HG03439 (cell line): ENCODE measurements at regions not wholly inside any gene's neighbourhood (a gene's known extent, or its start where the extent isn't known, plus 50 kb on each side); places are given as distances from the start of the nearest gene placed in this dataset.

Experiments
- ATAC-seq: cut with Tn5 transposase; IDR thresholded peaks from one replicate; pipeline ENCODE4 v1.9.1; 2021; ENCODE audit warnings: mild to moderate bottlenecking, moderate library complexity; ENCODE audit not compliant: unreplicated experiment

DNA sequence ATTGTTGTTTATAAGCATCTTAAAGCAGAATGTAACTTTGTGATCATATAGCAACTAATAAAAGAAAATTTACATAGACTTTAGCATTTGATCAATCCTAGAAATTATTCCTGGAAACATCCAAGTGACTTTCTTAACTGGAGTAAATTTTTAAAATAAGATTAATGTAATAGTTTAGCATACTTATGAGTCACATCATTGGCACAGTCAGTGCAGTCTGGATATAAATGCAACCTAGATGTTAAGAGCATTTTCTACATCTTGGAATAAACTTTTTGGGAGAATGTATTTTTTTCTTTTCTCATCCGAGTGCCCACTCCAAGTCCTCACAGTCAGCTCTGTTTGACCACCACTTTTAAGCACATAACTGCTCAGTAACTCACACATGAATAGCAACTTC is 324.6 kb upstream of the PLSCR5 start:
- no peak for ATAC-seq

DNA sequence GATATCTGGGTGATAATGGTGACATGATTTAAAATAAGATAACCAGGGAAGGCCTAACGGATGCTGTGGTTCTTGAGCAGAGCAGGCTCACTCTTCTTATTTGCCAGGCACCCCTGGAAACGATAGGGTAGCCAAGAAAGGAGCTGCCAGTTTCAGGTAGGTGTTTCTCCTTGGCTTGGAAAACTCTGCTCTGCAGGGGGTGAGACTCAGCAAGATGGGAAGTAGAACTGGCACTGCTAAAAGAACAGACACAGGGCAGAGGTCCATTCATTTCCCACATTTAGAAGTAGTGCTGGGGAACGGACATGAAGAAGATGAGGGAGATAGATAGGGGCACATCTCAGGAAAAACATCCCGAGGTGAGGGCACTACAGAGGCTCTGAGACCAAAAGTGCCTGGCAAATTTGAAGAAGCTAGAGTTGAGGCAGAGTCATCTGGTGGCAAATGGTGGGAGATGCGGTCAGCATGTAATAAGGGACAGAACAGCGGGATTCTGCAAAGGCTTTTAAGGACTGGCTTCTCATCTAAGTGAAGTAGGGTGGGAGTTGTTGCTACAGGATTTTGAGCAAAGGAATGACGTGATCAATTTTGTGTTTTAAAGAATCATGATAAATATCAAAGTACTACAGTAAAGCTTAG is 323.4 kb upstream of the PLSCR5 start:
- ATAC-seq: no peak

- ATAC-seq: no peak
Measured at GRCh38 chr3:146921693-146922092, 316.5 kb upstream of the PLSCR5 start.

GRCh38 chr3:146914409-146914808 is 309.3 kb upstream of the PLSCR5 start:
- ATAC-seq: no peak

- no peak for ATAC-seq
Measured at GRCh38 chr3:146912241-146913015, 307.3 kb upstream of the PLSCR5 start.

DNA sequence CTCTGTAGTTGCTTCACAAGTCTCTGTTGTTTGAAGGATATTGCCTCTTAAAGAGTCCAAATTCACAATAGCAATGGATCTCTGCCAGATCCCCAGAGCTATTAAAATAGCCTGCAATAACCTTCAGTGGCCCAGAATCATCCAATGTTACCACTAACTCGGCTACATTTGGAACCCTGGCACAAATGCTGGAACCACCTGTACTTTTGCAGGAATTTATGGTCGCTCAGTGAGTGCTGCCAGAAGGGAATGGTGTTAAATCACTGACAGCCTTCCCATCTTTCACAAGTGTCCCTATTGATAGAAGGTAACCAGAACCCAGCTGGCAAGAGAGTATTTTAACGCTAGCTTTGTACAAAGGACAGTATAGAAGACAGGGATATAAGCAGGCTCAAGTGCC is 298.8 kb upstream of the PLSCR5 start:
- no peak for ATAC-seq

GRCh38 chr3:146899171-146899570 is 294.0 kb upstream of the PLSCR5 start:
- no peak for ATAC-seq

GRCh38 chr3:146896711-146897110 is 291.6 kb upstream of the PLSCR5 start:
- ATAC-seq: no peak

DNA sequence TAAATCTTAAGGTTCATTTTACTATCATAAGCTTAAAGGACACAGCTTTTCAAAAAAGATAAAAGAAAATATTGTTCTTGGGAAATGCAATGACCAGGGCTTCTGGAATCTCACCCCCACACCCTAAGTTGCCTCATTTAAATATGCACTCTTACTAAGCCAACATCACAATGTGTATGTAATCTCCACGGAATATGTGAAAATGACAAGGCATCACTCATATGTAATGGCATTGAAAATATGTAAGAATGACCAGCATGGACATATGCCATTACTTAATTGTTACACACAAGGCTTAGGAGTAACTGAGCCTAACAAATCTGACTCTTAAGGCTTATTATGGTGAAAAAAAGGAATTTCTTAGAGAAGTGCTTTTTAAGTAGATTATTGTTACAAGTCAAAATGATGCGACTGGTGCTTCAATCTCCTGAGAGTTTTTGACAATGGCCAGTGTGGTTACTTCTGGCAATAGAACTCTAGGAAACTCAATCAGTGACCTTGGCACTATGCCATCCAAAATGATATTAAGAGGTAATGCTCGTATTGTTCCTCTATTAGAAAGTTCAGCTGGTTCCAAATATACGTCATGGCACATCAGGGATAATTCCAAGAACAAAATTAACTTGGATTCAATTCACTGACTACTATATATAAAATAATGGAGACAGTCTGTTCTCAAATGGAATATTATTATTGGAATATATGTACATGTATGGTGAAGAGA is 290.0 kb upstream of the PLSCR5 start:
- no peak for ATAC-seq

DNA sequence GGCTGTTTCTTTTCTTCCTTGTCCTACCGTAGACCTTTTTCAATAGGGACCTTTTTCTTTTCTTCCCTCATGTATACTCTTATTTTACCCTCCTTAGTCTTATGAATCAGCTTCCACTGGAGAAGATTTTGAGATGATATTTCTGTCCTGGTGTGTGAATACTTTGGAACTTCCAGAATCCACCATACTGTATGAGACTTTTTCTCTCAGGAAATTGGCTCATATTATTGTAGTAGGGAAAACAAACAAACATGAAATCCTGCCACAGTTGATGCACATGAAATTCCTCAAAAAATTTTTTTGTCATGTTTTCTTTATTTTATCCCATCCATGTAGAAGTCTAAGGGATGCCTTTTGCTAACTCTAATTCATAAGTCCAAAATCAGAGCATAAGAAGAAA is 289.3 kb upstream of the PLSCR5 start:
- no peak for ATAC-seq

- no peak for ATAC-seq
Measured at GRCh38 chr3:146892041-146892440, 286.9 kb upstream of the PLSCR5 start.

- no peak for ATAC-seq
Measured at GRCh38 chr3:146889626-146890025, 284.5 kb upstream of the PLSCR5 start.

GRCh38 chr3:146888176-146888575 is 283.0 kb upstream of the PLSCR5 start:
- ATAC-seq: no peak

DNA sequence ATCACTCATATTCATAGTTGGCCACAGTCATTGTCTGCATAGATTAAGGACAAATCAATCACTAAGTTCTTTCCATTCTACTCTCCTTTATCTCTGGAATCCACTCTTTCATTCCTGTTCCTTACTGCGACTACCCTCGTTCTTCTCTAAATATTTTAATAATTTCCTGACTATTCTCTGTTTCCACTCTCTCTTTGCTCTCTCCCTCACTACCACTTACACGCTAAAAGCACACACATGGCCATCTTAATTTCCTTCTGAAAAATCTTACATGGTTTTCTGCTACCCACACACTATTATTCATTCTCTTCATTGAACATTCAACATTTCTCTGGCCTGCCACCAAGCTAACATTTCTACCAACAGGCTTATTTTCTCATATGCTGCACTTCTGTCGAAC is 279.6 kb upstream of the PLSCR5 start:
- no peak for ATAC-seq

DNA sequence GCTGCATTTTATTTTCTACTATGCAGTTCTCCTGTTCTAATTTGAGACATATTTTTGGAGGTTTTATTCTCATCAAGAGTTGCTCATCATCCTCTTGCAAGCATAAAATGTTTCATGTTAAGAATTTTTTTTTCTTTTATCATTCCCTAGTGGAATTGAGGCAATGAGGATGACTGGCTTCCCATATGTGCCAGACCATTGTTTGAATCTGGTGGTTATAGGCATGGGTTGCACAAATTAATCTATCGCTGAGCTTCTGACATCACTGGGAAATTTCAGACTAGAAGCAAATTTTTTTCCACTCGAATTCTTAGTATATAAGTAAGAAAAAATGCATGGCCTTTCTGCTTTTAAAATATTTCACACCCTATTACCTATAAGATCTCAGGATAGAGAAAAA is 279.1 kb upstream of the PLSCR5 start:
- no peak for ATAC-seq

GRCh38 chr3:146883288-146883687 is 278.1 kb upstream of the PLSCR5 start:
- ATAC-seq: no peak

DNA sequence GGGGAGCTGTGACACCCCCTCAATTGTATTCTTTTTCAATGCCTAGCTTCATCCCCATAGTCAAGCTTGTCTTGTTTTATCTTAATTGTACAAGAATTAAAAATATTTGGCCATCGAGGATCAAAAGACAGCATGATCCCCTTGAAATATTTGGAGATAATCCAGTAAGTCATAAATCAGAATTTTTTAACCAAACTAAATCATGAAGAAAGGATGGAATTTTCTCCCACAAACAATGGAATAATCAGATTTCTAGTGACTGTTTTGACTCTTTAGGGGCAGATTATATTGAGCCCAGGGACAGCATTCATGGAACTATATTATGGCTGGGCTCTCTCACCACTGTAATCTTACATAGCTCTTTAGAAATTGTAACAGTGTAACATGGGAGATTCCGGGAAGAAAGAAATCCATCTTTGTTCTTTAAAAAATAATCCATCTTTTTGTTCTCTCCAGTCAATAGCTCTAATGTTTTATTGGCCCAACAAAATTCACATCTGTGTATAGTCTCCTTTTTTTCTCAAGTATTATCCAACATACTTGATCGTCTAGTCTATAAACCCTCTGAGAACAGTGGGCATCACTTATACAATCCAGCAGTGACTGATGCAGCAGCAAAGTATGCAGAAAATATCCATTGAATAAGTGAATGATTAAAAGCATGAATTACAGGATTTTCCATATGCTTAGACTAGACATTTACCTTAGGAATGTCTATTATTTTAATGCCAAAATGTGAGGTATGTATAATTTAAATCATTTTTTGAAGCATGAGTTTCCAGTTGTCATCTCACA is 277.0 kb upstream of the PLSCR5 start:
- no peak for ATAC-seq

DNA sequence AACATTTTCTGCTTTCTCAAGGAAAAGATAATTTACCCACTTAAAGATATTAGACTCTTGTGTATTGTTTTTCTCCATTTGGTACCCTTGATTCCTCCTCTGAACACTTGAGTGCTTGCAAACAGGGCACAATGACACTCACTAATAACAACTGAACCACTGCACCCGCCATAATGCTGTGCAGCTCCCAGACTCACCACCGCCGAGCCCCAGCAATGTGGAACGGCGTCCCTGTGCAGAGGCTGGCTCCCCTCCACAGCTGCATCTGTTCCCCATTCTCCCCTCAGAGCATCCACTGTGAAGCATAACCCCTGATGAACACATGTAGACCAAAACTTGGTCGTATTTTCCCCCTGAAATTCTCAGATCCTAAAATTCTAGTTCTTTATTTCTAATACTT is 276.2 kb upstream of the PLSCR5 start:
- ATAC-seq: no peak

GRCh38 chr3:146873748-146874147 is 268.6 kb upstream of the PLSCR5 start:
- no peak for ATAC-seq

DNA sequence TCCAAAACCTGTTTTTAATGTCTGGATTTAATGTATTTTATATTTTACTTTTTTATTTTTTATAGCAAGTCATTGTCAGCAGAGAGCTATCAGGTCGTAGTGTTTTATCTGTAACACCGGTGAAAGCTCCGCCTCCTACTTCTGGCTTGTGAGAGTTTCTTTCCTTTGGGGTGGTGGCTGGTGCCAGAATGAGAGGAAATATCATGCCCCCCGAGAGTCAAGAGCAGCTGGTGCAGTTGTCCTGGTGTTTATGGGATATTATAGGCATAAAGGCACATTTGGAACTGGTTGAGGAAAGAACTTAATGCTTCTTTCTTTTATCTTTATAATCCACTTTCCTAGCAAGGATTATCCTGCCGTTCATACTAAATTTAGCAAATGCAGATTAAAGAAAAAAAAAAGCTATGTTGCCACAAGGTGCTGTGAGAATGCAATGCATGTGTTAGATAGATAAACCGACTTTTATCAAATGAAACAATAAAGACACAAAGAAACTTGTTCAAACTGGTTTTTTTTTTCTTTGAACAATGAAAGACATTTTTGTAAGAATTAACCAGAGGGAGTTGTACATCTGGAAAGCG is 260.1 kb upstream of the PLSCR5 start:
- ATAC-seq: no peak

DNA sequence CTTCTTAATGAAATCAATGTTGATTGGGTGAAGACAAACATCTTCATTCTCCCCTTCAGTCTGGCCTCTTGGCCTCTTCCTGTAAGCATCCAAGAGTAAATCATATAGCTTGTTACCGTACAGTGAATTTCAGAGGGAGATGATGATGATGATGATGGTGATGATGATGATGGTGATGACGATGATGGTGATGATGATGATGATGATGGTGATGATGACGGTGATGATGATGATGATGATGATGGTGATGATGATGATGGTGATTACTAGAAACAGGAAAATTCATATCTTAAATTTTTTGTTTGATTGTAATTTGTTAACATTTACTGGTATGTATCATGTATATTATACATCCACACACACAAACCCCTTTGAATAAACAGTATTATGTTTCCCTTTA is 256.1 kb upstream of the PLSCR5 start:
- no peak for ATAC-seq
